ENCODE measurements at regions not wholly inside any gene's neighbourhood (a gene's known extent, or its start where the extent isn't known, plus 50 kb on each side); places are given as distances from the start of the nearest gene placed in this dataset.

GRCh38 chr11:45473341-45473895 lies 187.3 kb upstream of the SYT13 start:
- no peaks in the 10 kb centered on the region for H3K9me3 Mint-ChIP-seq (ENCODE audit: low read depth, unreplicated experiment)
- intact Hi-C loops (cut with micrococcal nuclease; ENCODE audit: unreplicated experiment) = no loop called here
- no peaks in the 10 kb centered on the region for H3K4me1 Mint-ChIP-seq (ENCODE audit: low read depth, unreplicated experiment)
- peaks cover 100% of the 10 kb centered on the region for H3K27me3 Mint-ChIP-seq (ENCODE audit: unreplicated experiment)
- no peak overlapping the region for H3K4me3 Mint-ChIP-seq (ENCODE audit: low read depth, unreplicated experiment)
- BruUV-seq (replicated peaks) = no TSS peak
- H3K27ac Mint-ChIP-seq (ENCODE audit: unreplicated experiment) = no peak overlapping the region
- TF ChIP-seq CTCF (IDR thresholded peaks at IDR 0.05; ENCODE audit: unreplicated experiment) = no peak
- no peaks in the 10 kb centered on the region for H3K36me3 Mint-ChIP-seq (ENCODE audit: insufficient read depth, unreplicated experiment)
- no peak for DNase-seq
- CTCF ChIA-PET = interaction anchor here (0.9 kb wide), 1 partner anchor 20 kb away, joined by 3 read pairs; no protein-coding TSS in a partner anchor

- CTCF ChIA-PET = no interaction called here
- no peak for DNase-seq
- Mint-ChIP-seq H3K27me3 (ENCODE audit: unreplicated experiment) (peaks cover 100% of the 10 kb centered on the region), H3K4me1 (ENCODE audit: low read depth, unreplicated experiment) (no peaks in the 10 kb centered on the region), H3K9me3 (ENCODE audit: low read depth, unreplicated experiment) (no peaks in the 10 kb centered on the region), H3K27ac (ENCODE audit: unreplicated experiment) (no peak overlapping the region), H3K4me3 (ENCODE audit: low read depth, unreplicated experiment) (no peak overlapping the region), H3K36me3 (ENCODE audit: insufficient read depth, unreplicated experiment) (no peaks in the 10 kb centered on the region)
- no TSS peak for BruUV-seq (replicated peaks)
- TF ChIP-seq CTCF (IDR thresholded peaks at IDR 0.05; ENCODE audit: unreplicated experiment) = no peak
- intact Hi-C loops (cut with micrococcal nuclease; ENCODE audit: unreplicated experiment) = no loop called here
These were observed 186.7 kb upstream of the SYT13 start for GRCh38 chr11:45472716-45473317.

GRCh38 chr11:45471266-45471665 lies 185.1 kb upstream of the SYT13 start:
- TF ChIP-seq CTCF (IDR thresholded peaks at IDR 0.05; ENCODE audit: unreplicated experiment) = no peak
- Mint-ChIP-seq H3K9me3 (ENCODE audit: low read depth, unreplicated experiment) (no peaks in the 10 kb centered on the region), H3K4me1 (ENCODE audit: low read depth, unreplicated experiment) (no peaks in the 10 kb centered on the region), H3K36me3 (ENCODE audit: insufficient read depth, unreplicated experiment) (no peaks in the 10 kb centered on the region), H3K27ac (ENCODE audit: unreplicated experiment) (no peak overlapping the region), H3K4me3 (ENCODE audit: low read depth, unreplicated experiment) (no peak overlapping the region), H3K27me3 (ENCODE audit: unreplicated experiment) (peaks cover 100% of the 10 kb centered on the region)
- no peak for DNase-seq
- CTCF ChIA-PET = no interaction called here
- no TSS peak for BruUV-seq (replicated peaks)
- intact Hi-C loops (cut with micrococcal nuclease; ENCODE audit: unreplicated experiment) = no loop called here

- no peak overlapping the region for H3K4me3 Mint-ChIP-seq (ENCODE audit: low read depth, unreplicated experiment)
- intact Hi-C loops (cut with micrococcal nuclease; ENCODE audit: unreplicated experiment) = no loop called here
- no peak overlapping the region for H3K27ac Mint-ChIP-seq (ENCODE audit: unreplicated experiment)
- no peaks in the 10 kb centered on the region for H3K36me3 Mint-ChIP-seq (ENCODE audit: insufficient read depth, unreplicated experiment)
- no peak for DNase-seq
- BruUV-seq (replicated peaks) = no TSS peak
- CTCF ChIA-PET = no interaction called here
- no peak for TF ChIP-seq CTCF (IDR thresholded peaks at IDR 0.05; ENCODE audit: unreplicated experiment)
- H3K9me3 Mint-ChIP-seq (ENCODE audit: low read depth, unreplicated experiment) = no peaks in the 10 kb centered on the region
- peaks cover 100% of the 10 kb centered on the region for H3K27me3 Mint-ChIP-seq (ENCODE audit: unreplicated experiment)
- no peaks in the 10 kb centered on the region for H3K4me1 Mint-ChIP-seq (ENCODE audit: low read depth, unreplicated experiment)
These were observed 184.6 kb upstream of the SYT13 start for GRCh38 chr11:45470794-45471167.

Measured in Calu3 (cell line).